Naive thymus-derived CD8-positive, alpha-beta T cell (primary cell): ENCODE measurements at regions not wholly inside any gene's neighbourhood (a gene's known extent, or its start where the extent isn't known, plus 50 kb on each side); places are given as distances from the start of the nearest gene placed in this dataset.
"Not testable (repeated sequence)": the region's sequence is repeated elsewhere in the genome, so short reads cannot be mapped to it uniquely, and the experiment has no call there.

Experiments
- ATAC-seq, 2 donors: fragments of 150-1000 bp; cut with Tn5 transposase in 1 of 2; sonication (Bioruptor Pico), chemical (Tn5 transposase) in 1 of 2; 1 replicate in 1 of 2; 2 replicates in 1 of 2; pipeline ENCODE4 v1.10.0; 2021; ENCODE audit warnings: mild to moderate bottlenecking in 2 of 2, moderate library complexity in 2 of 2
- POLR2A ChIA-PET: fragments of 350-600 bp; sonication (Branson Sonifier 250); formaldehyde crosslinking; loops from one replicate; lab custom pipeline; 2021; ENCODE audit warnings: antibody characterized with exemption; lab: Charles Lee
- DNase-seq, 10 donors: peaks; one replicate each; pipeline versions ENCODE4 v3.0.0 to v3.0.0-alpha.2; 2020 to 2022
- H3K27ac Mint-ChIP-seq, 10 donors: one replicate each; pipeline ENCODE4 v1.8.0; 2020 to 2022; ENCODE audit warnings: mild to moderate bottlenecking in 10 of 10, mixed read lengths in 10 of 10, moderate library complexity in 4 of 10, inconsistent platforms in 1 of 10
- H3K27me3 Mint-ChIP-seq, 5 donors: one replicate each; pipeline ENCODE4 v1.8.0; 2021 to 2022; ENCODE audit warnings: mixed read lengths in 5 of 5
- H3K36me3 Mint-ChIP-seq, 3 donors: one replicate each; pipeline ENCODE4 v1.8.0; 2020 to 2022; ENCODE audit warnings: mixed read lengths in 3 of 3, mild to moderate bottlenecking in 2 of 3, inconsistent platforms in 1 of 3
- H3K4me1 Mint-ChIP-seq, 4 donors: one replicate each; pipeline ENCODE4 v1.8.0; 2021 to 2022; ENCODE audit warnings: mixed read lengths in 4 of 4
- H3K4me3 Mint-ChIP-seq, 10 donors: one replicate each; pipeline ENCODE4 v1.8.0; 2020 to 2022; ENCODE audit warnings: mild to moderate bottlenecking in 10 of 10, mixed read lengths in 10 of 10, moderate library complexity in 6 of 10, inconsistent platforms in 1 of 10
- H3K9me3 Mint-ChIP-seq, 9 donors: one replicate each; pipeline ENCODE4 v1.8.0; 2020 to 2022; ENCODE audit warnings: mixed read lengths in 9 of 9, mild to moderate bottlenecking in 3 of 9, inconsistent platforms in 1 of 9, moderate library complexity in 1 of 9

GRCh38 chr22:23437779-23438178 lies 142.3 kb downstream of the IGLL1 start:
- peaks cover 0 to 6% (median 0%) of the 10 kb centered on the region in 3 donors for H3K36me3 Mint-ChIP-seq
- POLR2A ChIA-PET = no interaction called here
- peaks cover 0 to 4% (median 0%) of the 10 kb centered on the region in 5 donors for H3K27me3 Mint-ChIP-seq
- no peak overlapping the region for H3K4me3 Mint-ChIP-seq
- peaks cover 0 to 8% (median 3%) of the 10 kb centered on the region in 9 donors for H3K9me3 Mint-ChIP-seq
- H3K4me1 Mint-ChIP-seq = peaks cover 5 to 8% (median 7%) of the 10 kb centered on the region in 4 donors
- DNase-seq (no peak), ATAC-seq (no peak)
- no peak overlapping the region for H3K27ac Mint-ChIP-seq

DNA sequence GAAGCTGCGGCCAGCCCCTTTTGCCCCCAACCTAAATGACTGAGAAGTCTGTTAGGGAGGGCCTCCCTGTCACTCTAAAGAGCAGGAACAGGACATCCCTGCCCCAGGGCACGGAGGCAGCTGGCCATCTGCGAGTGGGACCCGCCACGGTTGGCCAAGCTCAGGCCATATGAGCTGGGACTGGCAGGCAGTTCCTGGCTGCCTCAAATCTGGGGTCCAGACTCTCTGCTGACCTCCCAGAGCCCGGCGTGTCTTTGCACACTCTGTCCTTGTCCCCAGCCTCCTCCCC lies 143.0 kb downstream of the IGLL1 start:
- H3K4me1 Mint-ChIP-seq, H3K9me3 Mint-ChIP-seq, H3K36me3 Mint-ChIP-seq, H3K27me3 Mint-ChIP-seq, ATAC-seq, H3K27ac Mint-ChIP-seq, POLR2A ChIA-PET, DNase-seq, H3K4me3 Mint-ChIP-seq: not testable (repeated sequence)

DNA sequence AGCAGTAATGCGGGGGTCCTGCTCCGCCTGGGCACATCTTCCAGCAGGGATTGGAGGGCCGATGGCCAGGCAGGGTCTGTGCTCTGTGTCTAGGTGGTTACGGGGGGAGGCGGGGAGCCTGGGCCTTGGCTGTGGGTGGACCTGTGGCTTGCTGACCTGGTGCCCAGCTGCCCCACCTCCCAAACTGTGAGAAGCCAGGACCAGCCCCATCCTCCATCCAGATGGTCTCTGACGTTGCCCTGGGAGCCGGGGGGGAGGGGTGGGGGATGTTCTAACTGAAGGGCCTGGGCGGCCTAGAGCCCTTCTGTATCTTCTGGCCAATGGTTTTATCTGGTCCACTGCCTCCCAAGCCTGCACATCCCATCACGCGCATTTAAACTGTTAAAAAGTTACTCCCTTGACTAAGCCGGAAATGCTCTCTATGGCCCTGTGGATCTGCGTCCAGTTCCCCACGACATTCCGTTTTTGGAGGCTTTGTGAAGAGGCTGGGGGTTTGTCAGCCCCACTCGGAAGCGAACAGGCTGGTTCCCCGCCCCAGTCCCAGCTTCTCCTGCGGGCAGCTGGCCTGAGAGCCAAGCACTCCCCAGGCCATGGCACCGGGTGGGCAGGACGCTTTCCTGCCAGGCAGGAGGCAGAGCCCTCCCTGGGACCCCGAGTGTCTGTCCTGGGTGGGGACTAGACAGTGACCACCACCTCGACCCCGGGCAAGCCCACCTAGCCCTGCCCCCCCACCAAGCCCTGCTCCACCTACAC lies 143.6 kb downstream of the IGLL1 start:
- DNase-seq, H3K27ac Mint-ChIP-seq, H3K4me3 Mint-ChIP-seq, POLR2A ChIA-PET, H3K36me3 Mint-ChIP-seq, ATAC-seq, H3K27me3 Mint-ChIP-seq, H3K9me3 Mint-ChIP-seq: not testable (repeated sequence)
- H3K4me1 Mint-ChIP-seq = peaks cover 5 to 12% (median 12%) of the 10 kb centered on the region in 4 donors

DNA sequence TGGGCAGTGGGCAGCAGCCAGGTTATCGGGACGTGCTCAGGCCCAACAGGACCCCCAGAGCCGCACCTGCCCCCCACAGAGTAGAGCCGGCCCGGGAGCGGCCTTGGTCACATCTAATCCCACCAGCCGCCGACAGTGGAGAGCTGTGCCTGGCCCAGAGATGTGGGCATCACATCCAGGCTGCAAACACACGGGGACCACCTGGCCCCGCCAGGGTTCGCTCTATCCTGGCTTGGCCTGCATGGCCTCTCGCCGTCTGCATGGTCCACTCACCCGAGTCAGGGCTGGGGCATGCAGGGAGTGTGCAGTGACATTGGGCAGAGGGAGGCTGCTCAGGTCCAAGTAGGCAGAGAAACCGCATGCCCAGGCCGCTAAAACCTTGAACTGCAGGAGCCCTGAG lies 144.9 kb downstream of the IGLL1 start:
- H3K9me3 Mint-ChIP-seq, H3K27ac Mint-ChIP-seq, ATAC-seq, H3K4me3 Mint-ChIP-seq, POLR2A ChIA-PET, DNase-seq, H3K36me3 Mint-ChIP-seq, H3K27me3 Mint-ChIP-seq: not testable (repeated sequence)
- peaks cover 5 to 14% (median 13%) of the 10 kb centered on the region in 4 donors for H3K4me1 Mint-ChIP-seq

DNA sequence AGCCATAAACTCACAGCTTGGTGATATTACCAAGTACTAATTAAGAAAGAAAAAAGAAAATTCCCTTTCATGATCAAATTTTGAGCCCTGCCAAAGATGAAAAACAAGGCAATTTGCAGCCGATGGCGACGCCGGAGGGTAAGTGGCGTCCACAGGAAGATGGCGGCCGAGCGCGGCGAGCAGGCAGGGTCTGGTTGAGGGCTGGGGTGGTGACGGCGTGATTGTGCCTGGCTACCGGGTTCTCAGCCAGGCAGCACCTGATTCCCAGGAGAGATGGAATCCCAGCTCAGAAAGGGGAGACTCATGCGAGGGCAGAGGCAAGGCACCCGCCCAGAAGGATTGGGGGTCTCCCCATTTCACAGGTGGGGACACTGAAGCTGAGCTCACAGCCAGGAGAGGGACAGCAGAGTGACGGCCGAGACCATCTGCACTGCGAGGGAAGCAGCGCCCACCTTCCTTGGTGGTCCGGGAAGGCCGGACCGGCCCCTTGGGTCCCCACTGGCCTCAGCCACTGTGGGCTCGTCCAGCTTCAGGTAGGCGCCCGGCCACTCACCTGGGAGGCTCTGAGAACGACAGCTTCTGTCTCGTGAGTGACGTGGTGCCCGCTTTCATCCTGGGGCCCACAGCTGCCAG lies 145.8 kb downstream of the IGLL1 start:
- ATAC-seq, POLR2A ChIA-PET, H3K27ac Mint-ChIP-seq, DNase-seq, H3K27me3 Mint-ChIP-seq: not testable (repeated sequence)
- peak overlapping the region in 3 of 10 donors; percentile 14 to 42 (median 34) for H3K4me3 Mint-ChIP-seq
- peaks cover 0 to 11% (median 10%) of the 10 kb centered on the region in 3 donors for H3K36me3 Mint-ChIP-seq
- peaks cover 0 to 14% (median 9%) of the 10 kb centered on the region in 9 donors for H3K9me3 Mint-ChIP-seq
- peaks cover 5 to 14% (median 13%) of the 10 kb centered on the region in 4 donors for H3K4me1 Mint-ChIP-seq

GRCh38 chr22:23433127-23434005 lies 146.7 kb downstream of the IGLL1 start:
- H3K27me3 Mint-ChIP-seq, POLR2A ChIA-PET: not testable (repeated sequence)
- Mint-ChIP-seq H3K36me3 (peaks cover 0 to 13% (median 10%) of the 10 kb centered on the region in 3 donors), H3K9me3 (peaks cover 0 to 17% (median 11%) of the 10 kb centered on the region in 9 donors), H3K4me1 (peaks cover 5 to 14% (median 13%) of the 10 kb centered on the region in 4 donors), H3K27ac (peak overlapping the region in 5 of 10 donors; percentile 40 to 81 (median 64)), H3K4me3 (peak overlapping the region; percentile 55 to 85 (median 69))
- DNase-seq (peak in 9 of 10 donors; percentile 16 to 66 (median 38)), ATAC-seq (peak; percentile 99 to 100)

GRCh38 chr22:23432719-23433118 lies 147.4 kb downstream of the IGLL1 start:
- H3K27me3 Mint-ChIP-seq, ATAC-seq, H3K27ac Mint-ChIP-seq, DNase-seq, POLR2A ChIA-PET: not testable (repeated sequence)
- H3K9me3 Mint-ChIP-seq = peaks cover 0 to 23% (median 12%) of the 10 kb centered on the region in 9 donors
- H3K4me1 Mint-ChIP-seq = peaks cover 5 to 14% (median 13%) of the 10 kb centered on the region in 4 donors
- peak overlapping the region; percentile 55 to 85 (median 69) for H3K4me3 Mint-ChIP-seq
- peaks cover 0 to 15% (median 10%) of the 10 kb centered on the region in 3 donors for H3K36me3 Mint-ChIP-seq

DNA sequence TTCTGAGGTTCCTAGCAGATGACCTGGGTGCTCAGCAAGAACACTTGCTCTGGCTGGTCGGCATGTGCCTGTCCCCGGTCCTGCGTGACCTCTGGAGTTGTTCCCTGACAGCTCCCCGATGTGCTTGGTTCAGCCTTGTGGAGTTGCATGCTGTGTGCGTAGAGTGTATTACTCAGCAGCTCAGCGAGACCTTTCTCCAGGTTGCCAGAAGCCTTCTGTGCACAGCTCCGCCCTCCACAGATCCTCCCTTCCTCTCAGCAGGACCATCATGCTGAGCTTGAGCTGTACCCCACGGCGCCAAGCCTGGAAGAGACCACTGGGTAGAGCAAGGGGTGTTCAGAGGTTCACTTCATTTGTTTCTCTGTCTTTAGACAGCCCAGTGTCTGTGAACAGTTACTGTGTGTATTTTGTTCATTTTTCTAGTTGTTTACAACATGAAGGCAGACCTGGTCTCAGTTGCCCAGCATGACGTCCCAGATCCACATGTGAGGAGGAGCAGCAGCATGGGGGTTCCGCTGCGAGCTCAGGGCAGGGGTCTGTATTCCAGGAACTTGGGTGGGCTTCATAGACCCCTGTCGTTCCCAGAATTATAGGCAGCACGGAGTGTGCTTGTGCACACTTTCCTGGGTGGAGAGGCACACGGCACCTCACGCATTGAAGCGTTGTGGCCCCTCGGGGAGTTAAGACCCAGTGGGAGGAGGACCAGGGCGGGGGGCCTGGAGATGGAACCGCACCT lies 148.6 kb downstream of the IGLL1 start:
- H3K4me1 Mint-ChIP-seq = peaks cover 5 to 14% (median 13%) of the 10 kb centered on the region in 4 donors
- POLR2A ChIA-PET = no interaction called here
- peaks cover 0 to 27% (median 12%) of the 10 kb centered on the region in 9 donors for H3K9me3 Mint-ChIP-seq
- ATAC-seq (no peak), DNase-seq (no peak)
- peaks cover 0 to 15% (median 10%) of the 10 kb centered on the region in 3 donors for H3K36me3 Mint-ChIP-seq
- H3K4me3 Mint-ChIP-seq = peak overlapping the region in 2 of 10 donors; percentile 31 to 45
- H3K27ac Mint-ChIP-seq = peak overlapping the region in 2 of 10 donors; percentile 57 to 62
- peaks cover 0 to 4% (median 1%) of the 10 kb centered on the region in 5 donors for H3K27me3 Mint-ChIP-seq

DNA sequence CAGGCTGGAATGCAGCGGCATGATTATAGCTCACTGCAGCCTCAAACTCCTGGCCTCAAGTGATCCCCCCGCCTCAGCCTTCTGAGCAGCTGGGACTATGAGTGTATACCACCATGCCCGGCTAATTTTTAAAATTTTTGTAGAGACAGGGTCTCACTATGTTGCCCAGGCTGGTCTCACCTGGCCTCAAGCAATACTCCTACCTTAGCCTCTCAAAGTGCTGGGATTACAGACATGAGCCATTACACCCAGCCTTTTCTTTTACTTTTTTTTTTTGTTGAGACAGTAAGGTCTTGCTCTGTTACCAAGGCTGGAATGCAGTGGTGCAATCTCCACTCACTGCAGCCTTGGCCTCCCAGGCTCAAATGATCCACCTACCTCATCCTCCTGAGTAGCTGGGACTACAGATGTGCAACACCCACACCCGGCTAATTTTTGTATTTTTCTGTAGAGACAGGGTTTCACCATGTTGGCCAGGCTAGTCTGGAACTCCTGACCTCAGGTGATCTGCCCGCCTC lies 155.5 kb downstream of the IGLL1 start:
- H3K27me3 Mint-ChIP-seq, H3K36me3 Mint-ChIP-seq, POLR2A ChIA-PET, ATAC-seq, H3K4me3 Mint-ChIP-seq, H3K4me1 Mint-ChIP-seq, DNase-seq: not testable (repeated sequence)
- Mint-ChIP-seq H3K27ac (peak overlapping the region in 1 of 10 donors; percentile 87), H3K9me3 (peaks cover 0 to 17% (median 5%) of the 10 kb centered on the region in 9 donors)

GRCh38 chr22:23424031-23424430 lies 156.1 kb downstream of the IGLL1 start:
- no peak for DNase-seq
- H3K4me1 Mint-ChIP-seq = peaks cover 0 to 4% (median 0%) of the 10 kb centered on the region in 4 donors
- H3K36me3 Mint-ChIP-seq = peaks cover 0 to 4% (median 0%) of the 10 kb centered on the region in 3 donors
- POLR2A ChIA-PET = no interaction called here
- no peaks in the 10 kb centered on the region for H3K27me3 Mint-ChIP-seq
- H3K27ac Mint-ChIP-seq = peak overlapping the region in 1 of 10 donors; percentile 87
- no peak for ATAC-seq
- no peak overlapping the region for H3K4me3 Mint-ChIP-seq
- peaks cover 0 to 12% (median 0%) of the 10 kb centered on the region in 9 donors for H3K9me3 Mint-ChIP-seq

GRCh38 chr22:23422281-23422680 lies 157.8 kb downstream of the IGLL1 start:
- H3K9me3 Mint-ChIP-seq, H3K4me3 Mint-ChIP-seq, H3K27me3 Mint-ChIP-seq, ATAC-seq, H3K4me1 Mint-ChIP-seq, POLR2A ChIA-PET, DNase-seq, H3K36me3 Mint-ChIP-seq: not testable (repeated sequence)
- H3K27ac Mint-ChIP-seq = peak overlapping the region in 1 of 10 donors; percentile 2

DNA sequence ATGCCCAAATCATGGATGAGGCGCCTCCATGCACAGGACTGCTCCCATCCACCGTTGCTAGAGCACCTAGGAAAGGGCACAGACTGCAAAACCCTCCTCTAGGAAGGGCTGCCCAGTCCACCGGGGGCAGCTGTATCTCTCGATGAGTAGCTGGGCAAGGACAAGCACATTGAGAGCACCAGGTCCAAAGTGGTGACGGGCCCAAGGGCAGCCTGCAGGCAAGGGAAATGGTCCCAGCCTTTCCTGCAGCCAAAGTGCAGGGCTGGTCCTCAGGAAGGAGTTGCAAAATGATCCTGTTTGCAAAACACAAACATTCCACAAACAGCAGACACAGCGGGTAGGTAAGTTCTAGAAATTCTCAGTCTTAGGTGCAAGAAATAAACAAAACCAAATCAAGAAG lies 158.8 kb downstream of the IGLL1 start:
- DNase-seq, H3K9me3 Mint-ChIP-seq, ATAC-seq, H3K4me1 Mint-ChIP-seq, H3K4me3 Mint-ChIP-seq, H3K36me3 Mint-ChIP-seq, H3K27me3 Mint-ChIP-seq, H3K27ac Mint-ChIP-seq: not testable (repeated sequence)
- POLR2A ChIA-PET = interaction anchor here (0.7 kb wide), 1 partner anchor 35 kb away, joined by 3 read pairs; no protein-coding TSS in a partner anchor
